CD4-positive, alpha-beta T cell (primary cell): ENCODE measurements at regions not wholly inside any gene's neighbourhood (a gene's known extent, or its start where the extent isn't known, plus 50 kb on each side); places are given as distances from the start of the nearest gene placed in this dataset.

Experiments
- ATAC-seq: fragments of 200-7000 bp; cut with Tn5 transposase; one replicate; pipeline ENCODE4 v1.10.0; 2022; ENCODE audit warnings: mild to moderate bottlenecking; ENCODE audit not compliant: poor library complexity
- CTCF ChIA-PET: fragments of 350-600 bp; sonication (Branson Sonifier 250); formaldehyde crosslinking; loops from one replicate; lab custom pipeline; 2021; ENCODE audit warnings: antibody characterized with exemption, inconsistent platforms; lab: Charles Lee
- POLR2A ChIA-PET: fragments of 350-600 bp; sonication (Branson Sonifier 250); formaldehyde crosslinking; loops from one replicate; lab custom pipeline; 2021; ENCODE audit warnings: antibody characterized with exemption, inconsistent platforms; lab: Charles Lee
- DNase-seq, 14 experiments: peaks; one replicate each; pipeline ENCODE4 v3.0.0-alpha.2; 2013 to 2020; ENCODE audit warnings: mixed read lengths in 2 of 14
- H3K27ac ChIP-seq, 2 donors: one replicate each; pipeline versions ENCODE4 v1.5.1 to v1.7.0; 2013; ENCODE audit warnings: low read length in 2 of 2, low read depth in 1 of 2, mild to moderate bottlenecking in 1 of 2
- H3K27me3 ChIP-seq, 2 experiments: 1 replicate in 1 of 2; 2 replicates in 1 of 2; pipeline versions ENCODE4 v1.6.1 to v1.7.0; 2013; ENCODE audit warnings: low read length in 2 of 2, control low read depth in 1 of 2, mild to moderate bottlenecking in 1 of 2, moderate library complexity in 1 of 2; ENCODE audit not compliant: insufficient read depth in 2 of 2, control insufficient read depth in 1 of 2
- H3K36me3 ChIP-seq: one replicate; pipeline ENCODE4 v1.6.1; 2013; ENCODE audit warnings: low read length, control low read depth; ENCODE audit not compliant: insufficient read depth
- H3K4me1 ChIP-seq: one replicate; pipeline ENCODE4 v1.6.1; 2013; ENCODE audit warnings: low read length, control low read depth; ENCODE audit not compliant: insufficient read depth
- H3K4me3 ChIP-seq: one replicate; pipeline ENCODE4 v1.5.1; 2013; ENCODE audit warnings: mild to moderate bottlenecking, low read length, moderate library complexity
- H3K9me3 ChIP-seq, 2 experiments: 1 replicate in 1 of 2; 2 replicates in 1 of 2; pipeline versions ENCODE4 v1.6.1 to v1.7.0; 2013; ENCODE audit warnings: low read length in 2 of 2, mild to moderate bottlenecking in 2 of 2, control low read depth in 1 of 2, moderate library complexity in 1 of 2; ENCODE audit not compliant: control insufficient read depth in 1 of 2, insufficient read depth in 1 of 2
- H3K27ac Mint-ChIP-seq: one replicate; pipeline ENCODE4 v1.8.0; 2020; ENCODE audit warnings: mixed read lengths
- H3K27me3 Mint-ChIP-seq: one replicate; pipeline ENCODE4 v1.8.0; 2021; ENCODE audit warnings: mixed read lengths
- H3K36me3 Mint-ChIP-seq: one replicate; pipeline ENCODE4 v1.8.0; 2021; ENCODE audit warnings: low read depth, mixed read lengths
- H3K4me1 Mint-ChIP-seq: one replicate; pipeline ENCODE4 v1.8.0; 2021; ENCODE audit warnings: low read depth, mixed read lengths
- H3K4me3 Mint-ChIP-seq: one replicate; pipeline ENCODE4 v1.8.0; 2020; ENCODE audit warnings: mild to moderate bottlenecking, mixed read lengths
- H3K9me3 Mint-ChIP-seq: one replicate; pipeline ENCODE4 v1.8.0; 2020; ENCODE audit warnings: mixed read lengths
- intact Hi-C, 2 experiments: fragments of 100-400 bp; cut with DNase I in 1 of 2; cut with micrococcal nuclease in 1 of 2; formaldehyde crosslinking; loops; one replicate each; pipeline versions ENCODE4 v1.15.1 to v1.9.0; 2023 to 2025; cut with DNase I, micrococcal nuclease
- TF ChIP-seq, protein P1 (sequence below): fragments of 200-600 bp; IDR thresholded peaks from one replicate; pipeline ENCODE4 v1.8.0; 2022; ENCODE audit warnings: antibody characterized with exemption, mild to moderate bottlenecking

DNA sequence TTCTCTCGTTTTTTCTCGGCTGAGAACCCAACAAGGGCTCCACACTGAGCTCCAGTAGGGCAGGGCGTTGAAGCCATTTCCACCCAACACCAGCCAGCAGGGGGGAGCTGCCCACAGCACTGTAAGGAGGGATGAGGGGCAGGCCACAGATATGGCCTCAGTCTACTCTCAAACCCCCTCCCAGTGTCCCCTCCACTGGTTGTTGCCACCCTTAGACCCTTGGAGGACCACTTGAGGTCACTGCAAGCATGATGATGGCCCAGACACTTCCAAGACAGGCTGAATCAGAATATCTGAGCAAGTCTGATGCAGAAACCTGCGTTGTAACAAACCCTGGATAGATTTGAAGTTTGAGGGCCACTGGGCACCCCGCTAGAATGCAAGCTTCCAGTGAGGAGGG, 217.0 kb upstream of the CST7 start:
- ChIA-PET POLR2A (no interaction called here), CTCF (no interaction called here)
- no peaks in the 10 kb centered on the region for H3K4me1 Mint-ChIP-seq
- no peaks in the 10 kb centered on the region for H3K36me3 Mint-ChIP-seq
- Histone ChIP-seq H3K27ac (no peak overlapping the region), H3K4me3 (no peak overlapping the region), H3K27me3 (no peaks in the 10 kb centered on the region), H3K4me1 (no peaks in the 10 kb centered on the region), H3K9me3 (no peaks in the 10 kb centered on the region), H3K36me3 (no peaks in the 10 kb centered on the region)
- ATAC-seq (no peak), DNase-seq (no peak)
- H3K27ac Mint-ChIP-seq: no peak overlapping the region
- TF ChIP-seq, protein P1, sequence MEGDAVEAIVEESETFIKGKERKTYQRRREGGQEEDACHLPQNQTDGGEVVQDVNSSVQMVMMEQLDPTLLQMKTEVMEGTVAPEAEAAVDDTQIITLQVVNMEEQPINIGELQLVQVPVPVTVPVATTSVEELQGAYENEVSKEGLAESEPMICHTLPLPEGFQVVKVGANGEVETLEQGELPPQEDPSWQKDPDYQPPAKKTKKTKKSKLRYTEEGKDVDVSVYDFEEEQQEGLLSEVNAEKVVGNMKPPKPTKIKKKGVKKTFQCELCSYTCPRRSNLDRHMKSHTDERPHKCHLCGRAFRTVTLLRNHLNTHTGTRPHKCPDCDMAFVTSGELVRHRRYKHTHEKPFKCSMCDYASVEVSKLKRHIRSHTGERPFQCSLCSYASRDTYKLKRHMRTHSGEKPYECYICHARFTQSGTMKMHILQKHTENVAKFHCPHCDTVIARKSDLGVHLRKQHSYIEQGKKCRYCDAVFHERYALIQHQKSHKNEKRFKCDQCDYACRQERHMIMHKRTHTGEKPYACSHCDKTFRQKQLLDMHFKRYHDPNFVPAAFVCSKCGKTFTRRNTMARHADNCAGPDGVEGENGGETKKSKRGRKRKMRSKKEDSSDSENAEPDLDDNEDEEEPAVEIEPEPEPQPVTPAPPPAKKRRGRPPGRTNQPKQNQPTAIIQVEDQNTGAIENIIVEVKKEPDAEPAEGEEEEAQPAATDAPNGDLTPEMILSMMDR: no peak
- H3K4me3 Mint-ChIP-seq: no peak overlapping the region
- no peaks in the 10 kb centered on the region for H3K9me3 Mint-ChIP-seq
- intact Hi-C loops: no loop called here
- no peaks in the 10 kb centered on the region for H3K27me3 Mint-ChIP-seq

DNA sequence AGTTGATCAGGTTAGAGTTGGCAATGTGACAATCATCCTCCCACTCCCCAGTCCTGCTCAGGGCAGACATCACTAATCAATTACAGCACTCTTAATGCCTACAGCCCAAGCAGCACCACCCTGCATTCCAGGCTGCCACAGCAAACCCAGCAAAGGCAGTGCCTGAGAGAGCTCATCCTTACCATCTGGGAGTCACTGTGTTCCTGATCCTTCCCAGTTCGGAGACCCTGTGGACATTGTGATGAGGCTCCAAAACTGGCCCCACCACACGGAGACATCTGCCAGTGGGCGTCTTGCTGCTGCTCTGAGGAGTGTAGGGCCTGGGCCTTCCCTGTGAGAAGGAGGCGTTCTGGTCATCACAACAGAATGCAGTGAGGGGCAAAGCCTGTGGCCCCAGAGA, 216.5 kb upstream of the CST7 start:
- ChIA-PET CTCF (no interaction called here), POLR2A (no interaction called here)
- Histone ChIP-seq H3K4me3 (no peak overlapping the region), H3K9me3 (no peaks in the 10 kb centered on the region), H3K27me3 (no peaks in the 10 kb centered on the region), H3K27ac (no peak overlapping the region), H3K4me1 (no peaks in the 10 kb centered on the region), H3K36me3 (no peaks in the 10 kb centered on the region)
- H3K4me1 Mint-ChIP-seq: no peaks in the 10 kb centered on the region
- H3K36me3 Mint-ChIP-seq: no peaks in the 10 kb centered on the region
- H3K4me3 Mint-ChIP-seq: no peak overlapping the region
- intact Hi-C loops: no loop called here
- H3K9me3 Mint-ChIP-seq: no peaks in the 10 kb centered on the region
- no peak for ATAC-seq
- H3K27me3 Mint-ChIP-seq: no peaks in the 10 kb centered on the region
- H3K27ac Mint-ChIP-seq: no peak overlapping the region
- TF ChIP-seq, protein P1: no peak
- no peak for DNase-seq

DNA sequence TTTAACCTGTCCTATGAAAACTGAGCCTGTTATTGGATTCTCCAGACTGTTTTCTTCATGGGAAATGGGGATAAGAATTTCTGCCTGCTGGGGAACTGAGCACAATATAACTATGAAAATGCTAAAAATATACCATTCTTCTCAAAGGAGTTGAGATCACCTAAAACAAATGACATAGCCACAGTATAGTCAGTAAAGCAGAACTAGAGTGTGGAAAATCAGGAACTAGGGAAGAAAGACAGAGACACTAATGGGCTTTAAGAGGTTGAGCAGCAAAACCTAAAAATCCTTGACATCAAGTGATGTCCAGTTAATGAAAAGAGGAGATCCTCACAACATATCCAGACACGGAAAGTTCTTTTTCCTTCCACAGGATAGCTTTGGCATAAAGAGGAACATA, 215.7 kb upstream of the CST7 start:
- intact Hi-C loops: no loop called here
- Mint-ChIP-seq H3K27ac (no peak overlapping the region), H3K27me3 (no peaks in the 10 kb centered on the region), H3K4me1 (no peaks in the 10 kb centered on the region), H3K4me3 (no peak overlapping the region), H3K9me3 (no peaks in the 10 kb centered on the region), H3K36me3 (no peaks in the 10 kb centered on the region)
- ChIA-PET CTCF (no interaction called here), POLR2A (no interaction called here)
- Histone ChIP-seq H3K27me3 (no peaks in the 10 kb centered on the region), H3K36me3 (no peaks in the 10 kb centered on the region), H3K4me3 (no peak overlapping the region), H3K4me1 (no peaks in the 10 kb centered on the region), H3K9me3 (no peaks in the 10 kb centered on the region), H3K27ac (no peak overlapping the region)
- ATAC-seq (no peak), DNase-seq (no peak)
- TF ChIP-seq, protein P1: no peak
